ENCODE measurements at regions not wholly inside any gene's neighbourhood (a gene's known extent, or its start where the extent isn't known, plus 50 kb on each side); places are given as distances from the start of the nearest gene placed in this dataset.
A peak's percentile ranks its signal among the peaks of the same experiment; 100 is the strongest.

- no peaks in the 10 kb centered on the region for H3K27me3 ChIP-seq
- H3K36me3 ChIP-seq = no peaks in the 10 kb centered on the region
- no peak for DNase-seq
- H3K4me3 ChIP-seq = no peak overlapping the region
- no peaks in the 10 kb centered on the region for H3K9me3 ChIP-seq
- H3K4me1 ChIP-seq = no peaks in the 10 kb centered on the region
- intact Hi-C loops (cut with DNase I; ENCODE audit: low total_unique reads) = loop anchor here (10.0 kb wide), 2 partner anchors 78 to 452 kb away; no protein-coding TSS in a partner anchor
- TF ChIP-seq, protein P1, sequence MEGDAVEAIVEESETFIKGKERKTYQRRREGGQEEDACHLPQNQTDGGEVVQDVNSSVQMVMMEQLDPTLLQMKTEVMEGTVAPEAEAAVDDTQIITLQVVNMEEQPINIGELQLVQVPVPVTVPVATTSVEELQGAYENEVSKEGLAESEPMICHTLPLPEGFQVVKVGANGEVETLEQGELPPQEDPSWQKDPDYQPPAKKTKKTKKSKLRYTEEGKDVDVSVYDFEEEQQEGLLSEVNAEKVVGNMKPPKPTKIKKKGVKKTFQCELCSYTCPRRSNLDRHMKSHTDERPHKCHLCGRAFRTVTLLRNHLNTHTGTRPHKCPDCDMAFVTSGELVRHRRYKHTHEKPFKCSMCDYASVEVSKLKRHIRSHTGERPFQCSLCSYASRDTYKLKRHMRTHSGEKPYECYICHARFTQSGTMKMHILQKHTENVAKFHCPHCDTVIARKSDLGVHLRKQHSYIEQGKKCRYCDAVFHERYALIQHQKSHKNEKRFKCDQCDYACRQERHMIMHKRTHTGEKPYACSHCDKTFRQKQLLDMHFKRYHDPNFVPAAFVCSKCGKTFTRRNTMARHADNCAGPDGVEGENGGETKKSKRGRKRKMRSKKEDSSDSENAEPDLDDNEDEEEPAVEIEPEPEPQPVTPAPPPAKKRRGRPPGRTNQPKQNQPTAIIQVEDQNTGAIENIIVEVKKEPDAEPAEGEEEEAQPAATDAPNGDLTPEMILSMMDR (IDR thresholded peaks at IDR 0.05) = no peak
- no peak overlapping the region for H3K27ac ChIP-seq
These were observed 100.4 kb upstream of the BACH2 start for GRCh38 chr6:90397047-90397446.

DNA sequence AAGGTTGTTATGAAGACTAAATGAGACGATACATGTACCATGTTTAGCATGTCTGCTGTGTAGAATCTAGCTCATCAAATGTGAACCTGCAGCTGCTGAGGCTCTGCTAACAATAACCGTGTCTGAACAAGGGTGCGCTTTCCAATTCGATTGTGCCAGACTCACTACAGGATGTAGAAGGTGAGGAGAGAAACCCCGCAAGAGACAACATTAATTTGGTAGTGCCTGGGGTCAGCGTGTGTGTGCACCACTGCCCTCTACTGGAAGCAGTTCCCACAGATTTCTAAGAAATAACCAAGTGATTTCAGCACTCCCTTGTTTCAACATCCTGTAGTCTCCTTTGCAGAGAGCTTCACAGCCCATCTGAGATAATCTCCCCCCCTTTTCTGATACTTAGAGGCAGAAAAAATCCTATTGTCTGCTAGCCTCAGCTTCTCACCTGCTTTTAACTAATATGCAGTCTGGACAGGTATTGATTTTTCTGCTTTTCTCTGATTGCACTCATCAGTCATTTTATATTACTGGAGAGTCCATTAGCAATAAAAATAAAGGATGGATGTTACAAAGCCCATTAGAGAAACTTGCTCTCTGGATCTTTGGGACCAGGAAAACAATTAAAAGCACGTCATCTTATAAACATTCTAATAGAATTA is 96.7 kb upstream of the BACH2 start:
- H3K4me1 ChIP-seq = no peaks in the 10 kb centered on the region
- H3K4me3 ChIP-seq = no peak overlapping the region
- DNase-seq = peak in 1 of 2 donors; percentile 46
- no peaks in the 10 kb centered on the region for H3K9me3 ChIP-seq
- intact Hi-C loops (cut with DNase I; ENCODE audit: low total_unique reads) = loop anchor here (5.0 to 10.0 kb wide), 3 partner anchors 81 to 449 kb away; no protein-coding TSS in a partner anchor
- TF ChIP-seq, protein P1 (IDR thresholded peaks at IDR 0.05) = peak; percentile 76 to 84
- H3K27ac ChIP-seq = no peak overlapping the region
- H3K36me3 ChIP-seq = no peaks in the 10 kb centered on the region
- no peaks in the 10 kb centered on the region for H3K27me3 ChIP-seq

- Histone ChIP-seq H3K27me3 (no peaks in the 10 kb centered on the region), H3K9me3 (no peaks in the 10 kb centered on the region), H3K4me3 (no peak overlapping the region), H3K4me1 (peaks cover 0 to 7% (median 0%) of the 10 kb centered on the region in 4 donors), H3K27ac (no peak overlapping the region), H3K36me3 (no peaks in the 10 kb centered on the region)
- no peak for DNase-seq
- TF ChIP-seq, protein P1 (IDR thresholded peaks at IDR 0.05) = no peak
- intact Hi-C loops (cut with DNase I; ENCODE audit: low total_unique reads) = loop anchor here (5.0 to 10.0 kb wide), 3 partner anchors 84 to 446 kb away; no protein-coding TSS in a partner anchor
These were observed 93.7 kb upstream of the BACH2 start for GRCh38 chr6:90390379-90390778.

DNA sequence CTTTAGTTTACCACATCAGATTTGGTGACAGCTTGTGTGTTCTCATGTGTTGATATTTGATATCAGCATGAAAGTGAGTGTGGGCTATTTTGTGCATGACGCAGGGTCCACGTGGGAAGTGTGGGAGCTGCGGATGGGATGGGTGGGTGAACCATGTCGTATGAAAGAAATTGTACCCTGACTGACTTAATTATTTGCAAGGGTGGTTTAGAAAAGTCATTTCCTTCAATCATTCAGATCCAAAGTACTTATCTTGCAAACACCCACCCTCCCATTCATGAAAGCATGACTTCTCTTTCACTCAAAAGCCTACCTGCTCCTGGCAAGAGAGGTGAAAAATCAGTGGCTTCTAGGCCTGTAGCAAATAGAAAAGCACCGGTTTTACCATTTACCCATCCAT is 91.8 kb upstream of the BACH2 start:
- intact Hi-C loops (cut with DNase I; ENCODE audit: low total_unique reads) = no loop called here

GRCh38 chr6:90387826-90388225 is 91.2 kb upstream of the BACH2 start:
- intact Hi-C loops (cut with DNase I; ENCODE audit: low total_unique reads) = no loop called here
- H3K9me3 ChIP-seq = no peaks in the 10 kb centered on the region
- H3K27ac ChIP-seq = no peak overlapping the region
- no peak for DNase-seq
- no peaks in the 10 kb centered on the region for H3K36me3 ChIP-seq
- no peaks in the 10 kb centered on the region for H3K27me3 ChIP-seq
- TF ChIP-seq, protein P1 (IDR thresholded peaks at IDR 0.05) = no peak
- no peak overlapping the region for H3K4me3 ChIP-seq
- H3K4me1 ChIP-seq = peaks cover 0 to 20% (median 1%) of the 10 kb centered on the region in 4 donors

More for the DNA sequence above, 91.8 kb upstream of the BACH2 start:
- no peaks in the 10 kb centered on the region for H3K27me3 ChIP-seq
- TF ChIP-seq, protein P1 (IDR thresholded peaks at IDR 0.05) = no peak
- H3K4me1 ChIP-seq = peaks cover 0 to 20% (median 1%) of the 10 kb centered on the region in 4 donors
- H3K36me3 ChIP-seq = no peaks in the 10 kb centered on the region
- no peak for DNase-seq
- H3K4me3 ChIP-seq = no peak overlapping the region
- no peaks in the 10 kb centered on the region for H3K9me3 ChIP-seq
- no peak overlapping the region for H3K27ac ChIP-seq

Measured in tibial artery (tissue), 4 donors.